LHCN-M2 (cell line): ENCODE measurements at regions not wholly inside any gene's neighbourhood (a gene's known extent, or its start where the extent isn't known, plus 50 kb on each side); places are given as distances from the start of the nearest gene placed in this dataset.
"Not testable (repeated sequence)": the region's sequence is repeated elsewhere in the genome, so short reads cannot be mapped to it uniquely, and the experiment has no call there.

ENCODE experiments used
- DNase-seq: peaks from one replicate; pipeline ENCODE4 v3.0.0-alpha.2; 2012; ENCODE audit warnings: low read depth

DNA sequence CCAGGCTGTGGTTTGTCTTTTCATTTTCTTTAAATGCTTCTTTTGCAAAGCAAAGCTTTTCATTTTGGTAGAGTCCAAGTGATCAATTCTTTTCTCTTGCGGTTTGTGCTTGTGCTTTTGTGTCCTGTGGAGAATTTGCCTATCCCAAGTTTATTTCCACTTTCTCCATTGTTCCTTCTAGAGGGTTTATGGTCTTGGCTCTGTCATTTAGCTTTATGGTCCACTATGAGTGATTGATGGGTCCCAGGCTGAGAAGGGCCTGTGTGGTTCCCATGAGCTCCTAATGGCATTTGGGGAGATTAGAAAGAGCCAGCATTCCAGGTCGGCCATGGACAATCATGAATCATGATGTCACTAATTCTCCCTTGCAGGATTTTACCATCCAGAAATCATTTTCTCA, 86.5 kb downstream of the CPZ start:
- DNase-seq: no peak

DNA sequence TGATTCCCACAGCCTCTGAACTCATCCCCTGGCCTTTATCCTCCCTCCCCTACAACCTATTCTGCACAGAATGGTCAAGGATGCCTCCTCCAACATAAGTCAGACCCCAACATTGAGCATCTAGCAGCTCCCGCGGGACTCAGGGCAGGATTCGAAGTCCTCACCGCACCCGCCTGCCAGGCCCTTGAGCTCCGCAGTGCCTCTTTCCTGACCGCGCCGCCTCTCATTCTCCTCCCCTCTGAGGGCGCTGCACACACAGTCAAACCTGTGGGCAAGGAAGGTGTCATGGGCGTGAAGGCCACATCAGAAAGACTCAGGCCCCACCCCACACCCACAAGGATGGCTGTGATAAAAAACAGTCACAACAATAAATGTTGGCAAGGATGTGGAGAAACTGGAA, 84.1 kb downstream of the CPZ start:
- no peak for DNase-seq

DNA sequence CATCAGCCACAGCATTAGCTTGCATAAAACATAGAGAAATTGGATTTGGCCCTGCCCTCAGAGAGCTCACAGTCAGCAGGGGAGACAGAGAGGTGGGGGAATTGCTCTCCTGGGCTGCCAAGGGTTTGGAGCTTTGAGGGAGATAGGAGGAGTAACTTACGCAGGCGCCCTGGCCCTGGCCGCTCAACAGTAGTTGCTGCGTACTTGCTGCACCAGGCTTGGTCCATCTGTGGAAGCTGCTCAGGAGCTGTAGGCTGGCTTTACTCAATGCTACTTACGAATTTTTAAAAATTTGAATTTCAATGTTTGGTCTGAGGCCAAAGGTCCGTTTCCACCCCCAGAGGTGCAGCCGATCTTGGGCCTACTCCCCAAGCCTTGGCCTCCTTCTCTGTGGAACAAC, 83.3 kb downstream of the CPZ start:
- no peak for DNase-seq

GRCh38 chr4:8675383-8675782, 82.8 kb downstream of the CPZ start:
- peak; percentile 10 for DNase-seq

DNA sequence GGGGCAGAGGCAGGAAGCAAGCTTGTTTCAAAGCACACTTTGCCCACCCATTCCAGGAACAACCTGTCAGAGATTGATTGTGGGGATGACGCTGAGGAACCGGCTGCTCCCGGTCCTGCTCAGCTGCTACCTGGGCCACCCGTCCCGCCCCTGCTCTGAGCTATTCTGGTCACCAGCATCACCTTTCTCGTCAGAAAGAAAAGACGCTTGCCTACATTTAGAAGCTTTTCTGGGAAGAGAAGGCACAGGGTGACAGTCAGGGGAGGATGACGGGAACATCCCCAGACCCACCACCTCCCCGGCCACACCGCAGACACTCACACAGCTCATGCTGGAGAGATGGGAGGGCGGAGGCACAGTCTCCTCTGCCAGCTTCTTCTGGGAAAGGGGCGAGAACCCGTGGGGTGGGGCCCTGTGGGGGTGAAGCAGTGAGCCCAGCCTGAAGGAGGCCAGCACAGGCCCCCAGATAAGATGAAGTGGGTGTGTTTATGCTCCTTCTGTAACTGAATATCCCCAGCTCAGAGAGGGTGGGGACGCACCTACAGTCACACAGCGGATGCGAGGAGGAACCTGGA, 81.8 kb downstream of the CPZ start:
- no peak for DNase-seq

DNA sequence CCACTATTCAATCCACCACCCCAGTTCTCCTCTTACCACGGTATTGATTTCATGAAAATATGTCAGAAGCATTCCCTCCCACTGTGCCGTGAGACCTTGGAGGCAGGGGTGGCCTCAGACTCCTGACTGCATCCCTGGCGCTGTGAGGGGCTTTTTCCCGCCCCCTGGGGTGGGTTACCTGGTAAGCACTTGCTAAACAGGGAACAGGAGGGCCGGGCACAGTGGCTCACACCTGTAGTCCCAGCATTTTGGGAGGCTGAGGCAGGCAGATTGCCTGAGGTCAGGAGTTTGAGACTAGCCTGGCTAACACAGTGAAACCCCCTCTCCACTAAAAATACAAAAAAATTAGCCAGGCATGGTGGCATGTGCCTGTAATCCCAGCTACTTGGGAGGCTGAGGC, 80.5 kb downstream of the CPZ start:
- DNase-seq: not testable (repeated sequence)

- no peak for DNase-seq
Observed at GRCh38 chr4:8672486-8672885, 79.9 kb downstream of the CPZ start.

- DNase-seq: no peak
Observed at GRCh38 chr4:8671712-8672290, 79.2 kb downstream of the CPZ start.
